ENCODE measurements at regions not wholly inside any gene's neighbourhood (a gene's known extent, or its start where the extent isn't known, plus 50 kb on each side); places are given as distances from the start of the nearest gene placed in this dataset.

GRCh38 chr10:7028809-7029166 lies 382.0 kb downstream of the SFMBT2 start:
- no peaks in the 10 kb centered on the region for H3K36me3 ChIP-seq (ENCODE audit: insufficient read depth, low read length)
- H3K4me1 ChIP-seq (ENCODE audit: insufficient read depth, low read length) = no peaks in the 10 kb centered on the region
- H3K9me3 ChIP-seq (ENCODE audit: low read depth, low read length) = no peaks in the 10 kb centered on the region
- H2AFZ ChIP-seq (ENCODE audit: low read length) = no peak overlapping the region
- H3K27me3 ChIP-seq (ENCODE audit: insufficient read depth, low read length) = no peaks in the 10 kb centered on the region
- no peak overlapping the region for H3K27ac ChIP-seq (ENCODE audit: low read depth, low read length)
- no peak overlapping the region for H3K4me2 ChIP-seq (ENCODE audit: insufficient read depth, low read length)
- no peaks in the 10 kb centered on the region for H4K20me1 ChIP-seq (ENCODE audit: insufficient read depth, low read length)
- TF ChIP-seq CTCF (IDR thresholded peaks at IDR 0.05; ENCODE audit: extremely low read depth, low read depth, low read length) = no peak
- no peaks in the 10 kb centered on the region for H3K79me2 ChIP-seq (ENCODE audit: insufficient read depth, low read length)
- no peak for DNase-seq (ENCODE audit: insufficient read length, low spot score, missing footprints)
- H3K4me3 ChIP-seq (ENCODE audit: insufficient read depth, low read length) = no peak overlapping the region

- no peak for TF ChIP-seq CTCF (IDR thresholded peaks at IDR 0.05; ENCODE audit: extremely low read depth, low read depth, low read length)
- Histone ChIP-seq H3K4me2 (ENCODE audit: insufficient read depth, low read length) (no peak overlapping the region), H3K27ac (ENCODE audit: low read depth, low read length) (no peak overlapping the region), H3K79me2 (ENCODE audit: insufficient read depth, low read length) (no peaks in the 10 kb centered on the region), H3K9me3 (ENCODE audit: low read depth, low read length) (no peaks in the 10 kb centered on the region), H2AFZ (ENCODE audit: low read length) (no peak overlapping the region), H3K27me3 (ENCODE audit: insufficient read depth, low read length) (no peaks in the 10 kb centered on the region), H3K4me1 (ENCODE audit: insufficient read depth, low read length) (no peaks in the 10 kb centered on the region), H3K36me3 (ENCODE audit: insufficient read depth, low read length) (no peaks in the 10 kb centered on the region), H3K4me3 (ENCODE audit: insufficient read depth, low read length) (no peak overlapping the region), H4K20me1 (ENCODE audit: insufficient read depth, low read length) (no peaks in the 10 kb centered on the region)
- DNase-seq (ENCODE audit: insufficient read length, low spot score, missing footprints) = no peak
Observed at GRCh38 chr10:7027913-7028808, 382.7 kb downstream of the SFMBT2 start.

- Histone ChIP-seq H3K9me3 (ENCODE audit: low read depth, low read length) (no peaks in the 10 kb centered on the region), H3K79me2 (ENCODE audit: insufficient read depth, low read length) (no peaks in the 10 kb centered on the region), H3K4me3 (ENCODE audit: insufficient read depth, low read length) (no peak overlapping the region), H3K36me3 (ENCODE audit: insufficient read depth, low read length) (no peaks in the 10 kb centered on the region), H3K4me2 (ENCODE audit: insufficient read depth, low read length) (no peak overlapping the region), H2AFZ (ENCODE audit: low read length) (no peak overlapping the region), H3K4me1 (ENCODE audit: insufficient read depth, low read length) (no peaks in the 10 kb centered on the region), H3K27me3 (ENCODE audit: insufficient read depth, low read length) (no peaks in the 10 kb centered on the region), H3K27ac (ENCODE audit: low read depth, low read length) (no peak overlapping the region), H4K20me1 (ENCODE audit: insufficient read depth, low read length) (no peaks in the 10 kb centered on the region)
- TF ChIP-seq CTCF (IDR thresholded peaks at IDR 0.05; ENCODE audit: extremely low read depth, low read depth, low read length) = no peak
- DNase-seq (ENCODE audit: insufficient read length, low spot score, missing footprints) = no peak
Observed at GRCh38 chr10:7027237-7027912, 383.5 kb downstream of the SFMBT2 start.

- no peak for DNase-seq (ENCODE audit: insufficient read length, low spot score, missing footprints)
- Histone ChIP-seq H3K4me2 (ENCODE audit: insufficient read depth, low read length) (no peak overlapping the region), H2AFZ (ENCODE audit: low read length) (no peak overlapping the region), H3K4me1 (ENCODE audit: insufficient read depth, low read length) (no peaks in the 10 kb centered on the region), H3K27me3 (ENCODE audit: insufficient read depth, low read length) (no peaks in the 10 kb centered on the region), H3K9me3 (ENCODE audit: low read depth, low read length) (no peaks in the 10 kb centered on the region), H3K27ac (ENCODE audit: low read depth, low read length) (no peak overlapping the region), H3K79me2 (ENCODE audit: insufficient read depth, low read length) (no peaks in the 10 kb centered on the region), H3K4me3 (ENCODE audit: insufficient read depth, low read length) (no peak overlapping the region), H3K36me3 (ENCODE audit: insufficient read depth, low read length) (no peaks in the 10 kb centered on the region), H4K20me1 (ENCODE audit: insufficient read depth, low read length) (no peaks in the 10 kb centered on the region)
- TF ChIP-seq CTCF (IDR thresholded peaks at IDR 0.05; ENCODE audit: extremely low read depth, low read depth, low read length) = no peak
Observed at GRCh38 chr10:7026818-7027217, 384.0 kb downstream of the SFMBT2 start.

Data from osteoblast (primary cell).